ENCODE measurements at regions not wholly inside any gene's neighbourhood (a gene's known extent, or its start where the extent isn't known, plus 50 kb on each side); places are given as distances from the start of the nearest gene placed in this dataset.
"Not testable (repeated sequence)": the region's sequence is repeated elsewhere in the genome, so short reads cannot be mapped to it uniquely, and the experiment has no call there.

- no peak overlapping the region for H3K4me3 Mint-ChIP-seq
- DNase-seq = no peak
- peaks cover 0 to 15% of the 10 kb centered on the region in 2 donors for H3K27me3 Mint-ChIP-seq
- no peak for ATAC-seq (replicated peaks)
- no peak overlapping the region for H3K27ac Mint-ChIP-seq
- peaks cover 1 to 7% of the 10 kb centered on the region in 2 donors for H3K9me3 Mint-ChIP-seq
- H3K36me3 Mint-ChIP-seq = no peaks in the 10 kb centered on the region
- no peaks in the 10 kb centered on the region for H3K4me1 Mint-ChIP-seq
These were observed 238.4 kb upstream of the PRKX start for GRCh38 chrX:3951859-3952258.

DNA sequence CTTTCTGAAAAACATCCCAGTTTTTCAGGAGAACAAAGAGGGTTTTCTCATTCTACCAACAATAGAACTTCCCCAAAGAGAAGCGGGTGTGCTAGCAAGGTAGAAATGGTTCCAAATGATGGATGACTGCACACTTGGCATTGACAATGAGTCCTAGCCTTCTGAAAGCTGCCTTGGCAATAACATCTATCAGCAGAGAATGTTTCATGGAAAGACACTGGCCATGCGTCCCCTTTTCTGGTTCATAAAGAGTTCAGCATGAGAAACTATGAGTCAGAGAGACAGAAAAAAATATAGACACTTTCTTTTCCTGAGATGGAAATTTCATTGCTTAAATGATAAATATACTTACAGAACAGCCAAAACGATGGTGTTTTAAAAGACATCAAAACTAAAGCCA, 236.9 kb upstream of the PRKX start:
- peaks cover 1 to 7% of the 10 kb centered on the region in 2 donors for H3K9me3 Mint-ChIP-seq
- H3K27ac Mint-ChIP-seq = no peak overlapping the region
- H3K36me3 Mint-ChIP-seq = no peaks in the 10 kb centered on the region
- no peaks in the 10 kb centered on the region for H3K4me1 Mint-ChIP-seq
- DNase-seq (no peak), ATAC-seq (replicated peaks) (no peak)
- H3K27me3 Mint-ChIP-seq = peaks cover 0 to 21% of the 10 kb centered on the region in 2 donors
- no peak overlapping the region for H3K4me3 Mint-ChIP-seq

DNA sequence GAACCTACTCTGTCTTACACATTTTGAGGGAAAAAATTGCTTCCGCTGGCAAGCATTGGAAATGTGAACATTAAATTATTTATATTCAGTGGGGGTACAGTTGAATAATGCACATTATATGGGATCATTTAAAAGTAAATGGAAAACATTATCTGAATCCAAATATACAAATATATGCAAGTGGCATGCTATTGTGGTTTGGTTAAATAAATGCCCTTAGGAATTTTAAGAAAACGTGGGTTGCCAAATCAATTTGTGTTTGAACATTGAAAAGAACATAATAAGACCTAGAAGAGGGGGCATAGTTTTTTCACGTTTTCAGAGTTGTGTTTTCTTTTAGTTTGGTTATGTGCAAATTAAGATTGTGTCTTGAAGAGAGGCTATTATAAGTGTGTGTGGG, 230.5 kb upstream of the PRKX start:
- Mint-ChIP-seq H3K9me3 (peaks cover 0 to 3% of the 10 kb centered on the region in 2 donors), H3K27me3 (peaks cover 0 to 14% of the 10 kb centered on the region in 2 donors), H3K36me3 (no peaks in the 10 kb centered on the region), H3K4me1 (no peaks in the 10 kb centered on the region), H3K27ac (no peak overlapping the region), H3K4me3 (no peak overlapping the region)
- ATAC-seq (replicated peaks) (no peak), DNase-seq (no peak)

GRCh38 chrX:3940000-3940610, 226.7 kb upstream of the PRKX start:
- H3K4me3 Mint-ChIP-seq = no peak overlapping the region
- no peak for DNase-seq
- no peaks in the 10 kb centered on the region for H3K4me1 Mint-ChIP-seq
- H3K9me3 Mint-ChIP-seq = peaks cover 0 to 3% of the 10 kb centered on the region in 2 donors
- no peak for ATAC-seq (replicated peaks)
- H3K27me3 Mint-ChIP-seq = peaks cover 0 to 9% of the 10 kb centered on the region in 2 donors
- no peak overlapping the region for H3K27ac Mint-ChIP-seq
- H3K36me3 Mint-ChIP-seq = no peaks in the 10 kb centered on the region

DNA sequence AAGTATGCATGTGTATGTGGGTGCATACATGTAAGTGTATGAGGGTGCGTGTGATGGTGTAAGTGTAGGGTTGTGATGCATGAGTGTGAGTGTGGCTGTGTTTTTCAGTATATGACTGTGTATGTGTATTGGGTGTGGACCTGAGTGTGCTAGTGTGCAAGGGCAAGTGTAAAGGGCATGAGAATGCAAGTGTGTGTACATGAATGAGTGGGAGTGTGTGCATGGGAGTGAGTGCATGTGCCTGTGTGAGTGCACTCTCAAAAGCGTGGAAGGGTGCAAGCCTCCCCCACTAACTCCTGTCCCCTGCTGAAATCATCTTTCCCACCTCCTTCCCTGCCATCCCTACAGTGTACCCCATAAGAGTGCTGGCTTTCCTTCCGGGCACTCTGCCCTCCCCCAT, 225.1 kb upstream of the PRKX start:
- H3K9me3 Mint-ChIP-seq = peaks cover 0 to 3% of the 10 kb centered on the region in 2 donors

GRCh38 chrX:3935196-3935595, 221.7 kb upstream of the PRKX start:
- H3K4me1 Mint-ChIP-seq; H3K27ac Mint-ChIP-seq; H3K27me3 Mint-ChIP-seq; H3K9me3 Mint-ChIP-seq; DNase-seq; H3K4me3 Mint-ChIP-seq; H3K36me3 Mint-ChIP-seq; ATAC-seq (replicated peaks): not testable (repeated sequence)

More for the DNA sequence above, 225.1 kb upstream of the PRKX start:
- ATAC-seq (replicated peaks) = no peak
- H3K36me3 Mint-ChIP-seq = no peaks in the 10 kb centered on the region
- no peak for DNase-seq
- no peaks in the 10 kb centered on the region for H3K4me1 Mint-ChIP-seq
- peaks cover 0 to 9% of the 10 kb centered on the region in 2 donors for H3K27me3 Mint-ChIP-seq
- H3K27ac Mint-ChIP-seq = no peak overlapping the region
- H3K4me3 Mint-ChIP-seq = no peak overlapping the region

DNA sequence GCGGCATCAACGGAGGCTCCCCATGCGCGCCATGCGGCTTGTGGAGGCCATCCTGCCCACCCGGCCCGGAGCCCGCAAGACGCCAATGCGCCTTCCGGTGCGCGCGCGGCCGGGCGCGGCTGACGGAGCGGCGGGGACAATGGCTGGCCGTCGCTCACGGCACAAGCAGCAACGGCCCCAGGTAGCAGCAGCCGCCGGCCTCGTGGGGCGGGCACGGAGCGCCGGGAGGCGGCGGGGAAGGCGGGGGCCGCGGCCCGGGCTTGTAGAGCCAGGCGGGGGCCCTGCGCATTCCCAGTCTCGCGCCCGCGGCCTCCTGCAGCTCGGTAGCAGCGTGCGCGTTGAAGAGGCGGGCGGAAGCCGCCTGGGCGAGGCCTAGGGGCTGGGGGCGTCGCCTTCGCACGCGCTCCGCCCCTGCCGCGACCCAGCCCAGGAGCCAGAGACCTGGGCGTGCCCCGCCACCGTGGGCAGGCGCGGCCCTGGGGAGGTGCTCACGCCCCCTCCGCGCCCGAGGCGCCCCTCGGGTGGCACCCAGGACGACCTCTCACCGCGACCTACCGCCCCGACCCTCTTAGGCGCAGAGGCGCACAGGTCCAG, 207.1 kb upstream of the PRKX start:
- DNase-seq, H3K27me3 Mint-ChIP-seq, H3K9me3 Mint-ChIP-seq, H3K27ac Mint-ChIP-seq, H3K4me1 Mint-ChIP-seq, H3K4me3 Mint-ChIP-seq, H3K36me3 Mint-ChIP-seq: not testable (repeated sequence)
- ATAC-seq (replicated peaks) = peak; percentile 96 to 97

DNA sequence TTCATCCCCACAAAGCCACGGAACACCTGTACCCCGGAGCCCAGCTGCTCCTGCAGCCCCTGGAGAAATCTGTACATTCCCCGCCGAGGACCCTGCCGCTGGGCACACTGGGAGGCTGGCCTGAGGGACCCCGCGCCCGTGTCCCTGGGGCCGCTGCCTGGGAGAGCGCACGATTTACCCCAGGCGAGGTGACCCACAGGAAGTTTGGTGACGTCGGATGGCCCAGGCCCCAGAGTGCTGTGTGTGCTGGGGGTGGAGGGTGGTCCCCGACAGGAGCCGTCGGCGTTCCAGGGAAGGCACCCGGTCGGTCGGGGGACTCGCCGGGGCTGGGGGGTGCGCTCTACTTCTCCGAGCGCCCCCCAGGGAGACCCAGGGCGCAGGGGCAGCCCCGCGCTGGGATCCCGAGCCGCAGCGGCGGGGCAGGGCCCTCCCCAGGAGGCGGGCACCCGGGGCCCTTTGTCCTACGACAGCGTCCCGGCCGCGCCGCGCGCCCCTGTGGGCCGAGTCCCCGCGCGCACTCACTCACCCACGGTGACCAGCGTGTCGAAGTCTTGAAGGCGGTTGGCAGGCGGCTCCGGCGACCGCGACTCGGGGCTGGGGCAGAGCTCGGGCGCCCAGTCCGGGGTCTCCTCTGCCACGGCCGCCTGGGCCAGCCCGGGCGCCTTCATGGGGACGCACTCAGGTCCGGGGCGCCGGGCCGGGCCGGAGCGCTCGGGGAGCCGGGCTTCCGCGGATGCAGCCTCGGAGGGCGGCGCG, 206.4 kb upstream of the PRKX start:
- H3K36me3 Mint-ChIP-seq, DNase-seq, H3K27me3 Mint-ChIP-seq, H3K4me1 Mint-ChIP-seq, H3K4me3 Mint-ChIP-seq, H3K27ac Mint-ChIP-seq, H3K9me3 Mint-ChIP-seq: not testable (repeated sequence)
- peak; percentile 51 to 56 for ATAC-seq (replicated peaks)

DNA sequence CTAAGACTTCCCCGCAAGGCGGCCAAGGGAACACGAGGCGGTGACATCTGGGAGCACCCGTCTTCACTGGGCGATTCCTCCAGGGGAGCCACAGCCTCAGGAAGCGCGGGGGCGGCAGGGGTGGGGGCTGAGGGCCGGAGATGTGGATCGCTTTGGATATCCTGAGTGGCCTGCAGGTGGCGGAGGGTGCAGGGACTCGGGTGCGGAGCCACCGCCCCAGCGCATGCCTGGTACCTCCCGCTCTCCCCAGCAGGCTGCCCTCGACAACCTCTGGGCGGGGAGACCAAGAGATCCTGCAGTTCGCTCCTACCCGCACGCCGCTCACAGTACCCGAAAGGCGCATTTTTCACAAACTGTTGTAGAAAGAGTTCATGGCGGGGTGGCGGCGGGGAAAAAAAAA, 201.4 kb upstream of the PRKX start:
- H3K4me3 Mint-ChIP-seq; H3K9me3 Mint-ChIP-seq; H3K27ac Mint-ChIP-seq; H3K27me3 Mint-ChIP-seq; DNase-seq; ATAC-seq (replicated peaks); H3K36me3 Mint-ChIP-seq; H3K4me1 Mint-ChIP-seq: not testable (repeated sequence)

DNA sequence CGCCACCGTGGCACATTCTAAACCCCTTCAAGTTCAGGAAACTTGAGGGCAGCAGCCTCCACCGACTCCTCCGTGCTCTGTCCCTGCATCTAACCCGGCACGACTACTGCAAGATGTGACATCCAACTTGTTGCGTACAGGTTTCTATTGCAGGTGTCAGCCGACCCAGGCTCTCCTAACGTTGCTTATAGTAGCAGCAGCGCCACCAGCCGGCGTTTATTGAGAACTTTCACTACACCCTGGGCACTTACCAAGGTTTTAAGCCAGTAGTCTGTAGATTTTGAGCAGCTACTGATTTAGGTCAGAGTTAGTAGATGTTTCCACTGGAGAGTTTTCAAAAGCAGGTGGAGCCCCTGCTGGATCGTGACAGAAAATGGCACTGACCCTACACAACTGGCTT, 200.6 kb upstream of the PRKX start:
- H3K4me1 Mint-ChIP-seq; H3K36me3 Mint-ChIP-seq; ATAC-seq (replicated peaks); H3K9me3 Mint-ChIP-seq; H3K27me3 Mint-ChIP-seq; DNase-seq; H3K27ac Mint-ChIP-seq; H3K4me3 Mint-ChIP-seq: not testable (repeated sequence)

- not testable (repeated sequence) for H3K27me3 Mint-ChIP-seq; H3K9me3 Mint-ChIP-seq; H3K4me3 Mint-ChIP-seq; H3K4me1 Mint-ChIP-seq; DNase-seq; ATAC-seq (replicated peaks); H3K27ac Mint-ChIP-seq; H3K36me3 Mint-ChIP-seq
These were observed 197.6 kb upstream of the PRKX start for GRCh38 chrX:3911012-3911411.

- ATAC-seq (replicated peaks); H3K27ac Mint-ChIP-seq; H3K4me1 Mint-ChIP-seq; H3K4me3 Mint-ChIP-seq; H3K36me3 Mint-ChIP-seq; H3K27me3 Mint-ChIP-seq; H3K9me3 Mint-ChIP-seq; DNase-seq: not testable (repeated sequence)
These were observed 197.2 kb upstream of the PRKX start for GRCh38 chrX:3910611-3911010.

GRCh38 chrX:3905522-3906258, 192.2 kb upstream of the PRKX start:
- H3K27me3 Mint-ChIP-seq; H3K36me3 Mint-ChIP-seq; H3K4me3 Mint-ChIP-seq; ATAC-seq (replicated peaks); DNase-seq; H3K27ac Mint-ChIP-seq; H3K4me1 Mint-ChIP-seq; H3K9me3 Mint-ChIP-seq: not testable (repeated sequence)

- H3K4me1 Mint-ChIP-seq; H3K27ac Mint-ChIP-seq; H3K4me3 Mint-ChIP-seq; DNase-seq; H3K36me3 Mint-ChIP-seq; H3K9me3 Mint-ChIP-seq; ATAC-seq (replicated peaks); H3K27me3 Mint-ChIP-seq: not testable (repeated sequence)
These were observed 188.8 kb upstream of the PRKX start for GRCh38 chrX:3902222-3902621.
